A673 (cell line): ENCODE measurements at regions not wholly inside any gene's neighbourhood (a gene's known extent, or its start where the extent isn't known, plus 50 kb on each side); places are given as distances from the start of the nearest gene placed in this dataset.
"Not testable (repeated sequence)": the region's sequence is repeated elsewhere in the genome, so short reads cannot be mapped to it uniquely, and the experiment has no call there.

ENCODE experiments used
- BruUV-seq: library from RNA; stranded (reverse); fragments of 400-500 nt; replicated peaks from 2 replicates; lab custom pipeline; 2021; lab: Mats Ljungman, UMichigan
- CTCF ChIA-PET: fragments of 300-600 bp; sonication (Branson Sonifier 250); formaldehyde crosslinking; loops from one replicate; lab custom pipeline; 2022; ENCODE audit warnings: antibody characterized with exemption; lab: Charles Lee
- POLR2A ChIA-PET: fragments of 300-600 bp; sonication (Branson Sonifier 250); formaldehyde crosslinking; loops from one replicate; lab custom pipeline; 2022; ENCODE audit warnings: antibody characterized with exemption; ENCODE audit not compliant: low non-redundant PET; lab: Charles Lee
- DNase-seq: peaks from one replicate; pipeline ENCODE4 v3.0.0-alpha.2; 2015; ENCODE audit warnings: low spot score
- H3K27ac ChIP-seq: fragments of 200-600 bp; sonication (generic); 2 replicates; pipeline ENCODE4 v1.5.1; 2016; ENCODE audit warnings: mixed run types, low read depth, mild to moderate bottlenecking, mixed read lengths, antibody characterized with exemption, low read length; ENCODE audit not compliant: poor library complexity, severe bottlenecking
- H3K27me3 ChIP-seq: fragments of 200-600 bp; sonication (generic); replicated peaks from 2 replicates; pipeline ENCODE4 v1.6.1; 2017; ENCODE audit warnings: mixed run types, low read depth, mild to moderate bottlenecking, mixed read lengths, antibody characterized with exemption, low read length; ENCODE audit not compliant: insufficient read depth, poor library complexity
- H3K36me3 ChIP-seq: fragments of 200-600 bp; sonication (generic); 2 replicates; pipeline ENCODE4 v1.6.1; 2016; ENCODE audit warnings: mixed run types, mild to moderate bottlenecking, mixed read lengths, antibody characterized with exemption, low read length; ENCODE audit not compliant: insufficient read depth, poor library complexity, severe bottlenecking
- H3K4me1 ChIP-seq: fragments of 200-600 bp; sonication (generic); 2 replicates; pipeline ENCODE4 v1.6.1; 2017; ENCODE audit warnings: mixed run types, mild to moderate bottlenecking, mixed read lengths, antibody characterized with exemption, low read length; ENCODE audit not compliant: insufficient read depth, poor library complexity, severe bottlenecking
- H3K4me3 ChIP-seq: fragments of 200-600 bp; sonication (generic); 2 replicates; pipeline ENCODE4 v1.5.1; 2016; ENCODE audit warnings: low read depth, mixed run types, mild to moderate bottlenecking, mixed read lengths, low read length; ENCODE audit not compliant: poor library complexity, severe bottlenecking
- H3K9me3 ChIP-seq: fragments of 200-600 bp; sonication (generic); 2 replicates; pipeline ENCODE4 v1.6.1; 2016; ENCODE audit warnings: mixed run types, low read depth, mild to moderate bottlenecking, mixed read lengths, antibody characterized with exemption, low read length; ENCODE audit not compliant: poor library complexity, severe bottlenecking
- EZH2 ChIP-seq: fragments of 200-600 bp; sonication (generic); IDR thresholded peaks from 2 replicates; pipeline ENCODE4 v1.6.1; 2017; ENCODE audit warnings: borderline replicate concordance, low read depth, mild to moderate bottlenecking, mixed read lengths, antibody characterized with exemption, low read length; ENCODE audit not compliant: poor library complexity, severe bottlenecking
- intact Hi-C: fragments of 100-400 bp; cut with micrococcal nuclease; formaldehyde crosslinking; loops from one replicate; pipeline ENCODE4 v1.10.0; 2022; ENCODE audit not compliant: unreplicated experiment
- TF ChIP-seq, protein P1 (sequence below): fragments of 300-800, 200-600 bp; sonication (generic); conservative IDR thresholded peaks from 2 replicates; pipeline ENCODE4 v1.5.1; 2017; ENCODE audit warnings: low read depth, mild to moderate bottlenecking, antibody characterized with exemption, low read length, moderate library complexity, mixed read lengths

DNA sequence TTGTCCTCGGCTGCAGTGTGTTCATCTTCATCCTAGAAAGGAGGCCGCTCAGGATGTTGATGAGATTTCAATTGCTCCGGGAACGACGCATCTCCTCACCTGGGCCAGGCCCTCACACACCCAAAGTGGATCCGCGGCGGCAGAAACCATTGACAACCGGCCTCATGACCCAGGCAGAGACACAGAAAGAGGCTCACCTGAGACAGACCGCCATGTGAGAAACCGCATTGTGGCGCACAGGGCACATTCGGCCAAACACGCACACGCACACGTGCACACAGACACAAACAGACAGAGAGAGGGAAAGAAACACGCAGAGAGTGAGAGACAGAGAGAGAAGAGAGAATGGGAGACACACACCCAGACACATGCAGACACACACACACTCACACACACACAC, 3879.3 kb downstream of the SRGAP2C start:
- DNase-seq, H3K27ac ChIP-seq, H3K36me3 ChIP-seq, H3K4me1 ChIP-seq, BruUV-seq, POLR2A ChIA-PET, H3K27me3 ChIP-seq, intact Hi-C loops, H3K4me3 ChIP-seq, CTCF ChIA-PET: not testable (repeated sequence)
- H3K9me3 ChIP-seq: peaks cover 19% of the 10 kb centered on the region

DNA sequence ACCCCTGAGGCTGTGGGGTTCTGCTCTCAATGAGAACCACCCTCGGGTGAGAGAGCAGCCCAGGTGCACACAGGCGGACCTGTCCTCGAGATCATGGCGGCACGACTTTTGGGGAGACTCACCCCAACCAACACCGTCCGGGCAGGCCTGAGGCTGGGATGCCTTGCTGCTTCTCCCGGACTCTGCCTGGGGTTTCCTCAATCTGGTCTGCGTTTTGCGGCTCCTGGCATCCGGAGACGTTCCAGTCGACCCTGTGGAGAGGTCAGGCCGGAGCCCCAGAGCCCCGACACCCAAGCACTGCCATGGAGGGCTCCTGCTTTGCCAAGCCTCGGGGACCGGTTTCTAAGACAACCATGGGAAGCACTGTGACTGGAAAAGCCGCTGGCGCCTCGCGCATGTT, 3879.7 kb downstream of the SRGAP2C start:
- H3K4me1 ChIP-seq: no peaks in the 10 kb centered on the region
- no peak overlapping the region for H3K4me3 ChIP-seq
- peaks cover 23% of the 10 kb centered on the region for H3K9me3 ChIP-seq
- no TSS peak for BruUV-seq
- TF ChIP-seq, protein P1, sequence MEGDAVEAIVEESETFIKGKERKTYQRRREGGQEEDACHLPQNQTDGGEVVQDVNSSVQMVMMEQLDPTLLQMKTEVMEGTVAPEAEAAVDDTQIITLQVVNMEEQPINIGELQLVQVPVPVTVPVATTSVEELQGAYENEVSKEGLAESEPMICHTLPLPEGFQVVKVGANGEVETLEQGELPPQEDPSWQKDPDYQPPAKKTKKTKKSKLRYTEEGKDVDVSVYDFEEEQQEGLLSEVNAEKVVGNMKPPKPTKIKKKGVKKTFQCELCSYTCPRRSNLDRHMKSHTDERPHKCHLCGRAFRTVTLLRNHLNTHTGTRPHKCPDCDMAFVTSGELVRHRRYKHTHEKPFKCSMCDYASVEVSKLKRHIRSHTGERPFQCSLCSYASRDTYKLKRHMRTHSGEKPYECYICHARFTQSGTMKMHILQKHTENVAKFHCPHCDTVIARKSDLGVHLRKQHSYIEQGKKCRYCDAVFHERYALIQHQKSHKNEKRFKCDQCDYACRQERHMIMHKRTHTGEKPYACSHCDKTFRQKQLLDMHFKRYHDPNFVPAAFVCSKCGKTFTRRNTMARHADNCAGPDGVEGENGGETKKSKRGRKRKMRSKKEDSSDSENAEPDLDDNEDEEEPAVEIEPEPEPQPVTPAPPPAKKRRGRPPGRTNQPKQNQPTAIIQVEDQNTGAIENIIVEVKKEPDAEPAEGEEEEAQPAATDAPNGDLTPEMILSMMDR: no peak
- TF ChIP-seq EZH2: no peak
- ChIA-PET POLR2A (no interaction called here), CTCF (no interaction called here)
- intact Hi-C loops: no loop called here
- no peak for DNase-seq
- H3K27me3 ChIP-seq: no peaks in the 10 kb centered on the region
- no peaks in the 10 kb centered on the region for H3K36me3 ChIP-seq
- H3K27ac ChIP-seq: no peak overlapping the region

DNA sequence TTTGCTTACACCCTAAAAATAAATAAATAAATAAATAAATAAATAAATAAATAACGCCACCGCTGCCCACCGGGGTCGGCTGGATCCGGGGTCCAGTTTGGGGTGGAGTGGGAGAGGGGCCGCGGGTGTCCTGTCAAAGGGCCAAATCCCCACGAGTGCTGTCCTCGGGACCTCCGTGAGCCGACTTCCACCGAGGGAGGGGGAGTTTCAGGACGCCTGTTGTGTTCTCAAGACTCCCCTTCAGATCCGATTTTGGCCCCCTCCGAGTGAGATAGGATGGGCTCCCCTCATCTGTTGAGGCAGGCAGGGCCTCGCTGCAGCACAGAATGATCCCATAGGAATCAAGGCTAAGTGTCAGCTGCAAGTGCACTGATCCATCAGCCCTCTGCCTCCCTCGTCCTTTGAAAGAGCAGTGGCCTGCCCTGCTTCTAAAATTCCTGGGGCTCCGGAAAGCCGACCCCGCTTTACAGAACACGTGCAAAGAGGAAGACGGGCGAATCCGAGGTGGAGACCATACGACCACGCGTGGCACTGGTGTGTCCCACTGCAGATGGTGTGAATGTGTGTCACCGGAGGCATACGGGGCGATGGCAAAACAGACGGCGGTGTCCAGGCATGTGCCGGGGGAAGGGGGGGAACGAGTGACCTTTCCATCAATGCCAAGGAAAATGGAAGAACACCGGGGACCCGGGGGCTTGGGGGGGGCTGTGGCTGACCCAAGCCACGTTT, 3880.5 kb downstream of the SRGAP2C start:
- H3K4me1 ChIP-seq: no peaks in the 10 kb centered on the region
- H3K27me3 ChIP-seq: no peaks in the 10 kb centered on the region
- BruUV-seq: no TSS peak
- TF ChIP-seq, protein P1: no peak
- TF ChIP-seq EZH2: no peak
- no peak overlapping the region for H3K27ac ChIP-seq
- ChIA-PET POLR2A (no interaction called here), CTCF (no interaction called here)
- H3K9me3 ChIP-seq: peaks cover 30% of the 10 kb centered on the region
- no peaks in the 10 kb centered on the region for H3K36me3 ChIP-seq
- H3K4me3 ChIP-seq: no peak overlapping the region
- no peak for DNase-seq
- intact Hi-C loops: no loop called here

DNA sequence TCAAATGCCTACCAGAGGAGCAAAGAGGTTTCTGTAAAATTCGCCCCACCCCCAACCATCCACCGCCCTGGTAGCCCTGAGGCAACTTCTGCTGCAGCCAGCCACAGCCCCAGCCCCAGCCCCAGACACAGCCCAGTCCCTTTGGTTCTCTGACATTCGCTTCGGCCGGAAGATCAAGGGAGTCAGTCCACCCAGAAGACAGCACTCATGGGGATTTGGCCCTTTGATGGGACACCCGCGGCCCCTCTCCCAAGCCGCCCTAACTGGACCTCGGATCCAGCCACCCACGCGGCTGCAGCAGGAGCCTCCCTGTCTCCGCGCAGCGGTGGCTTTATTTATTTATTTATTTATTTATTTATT, 3881.0 kb downstream of the SRGAP2C start:
- H3K4me1 ChIP-seq: no peaks in the 10 kb centered on the region
- no peaks in the 10 kb centered on the region for H3K27me3 ChIP-seq
- H3K4me3 ChIP-seq: no peak overlapping the region
- ChIA-PET POLR2A (no interaction called here), CTCF (no interaction called here)
- H3K36me3 ChIP-seq: no peaks in the 10 kb centered on the region
- no peak overlapping the region for H3K27ac ChIP-seq
- no peak for TF ChIP-seq EZH2
- TF ChIP-seq, protein P1: no peak
- DNase-seq: no peak
- BruUV-seq: no TSS peak
- intact Hi-C loops: no loop called here
- H3K9me3 ChIP-seq: peaks cover 35% of the 10 kb centered on the region
